Upper lobe of left lung (tissue), 4 donors: ENCODE measurements at regions not wholly inside any gene's neighbourhood (a gene's known extent, or its start where the extent isn't known, plus 50 kb on each side); places are given as distances from the start of the nearest gene placed in this dataset.

ENCODE experiments used
- CTCF ChIP-seq, 6 experiments: fragments of 450-650 bp in 4 of 6; fragments of 200-600 bp in 2 of 6; sonication (generic) in 2 of 6; IDR thresholded peaks; one replicate each; pipeline ENCODE4 v1.5.1; 2016 to 2019; ENCODE audit warnings: antibody characterized with exemption in 6 of 6
- EP300 ChIP-seq, 4 donors: sonication (generic); formaldehyde crosslinking; IDR thresholded peaks; one replicate each; pipeline ENCODE4 v1.5.1; 2017; ENCODE audit warnings: antibody characterized with exemption in 4 of 4, control low read depth in 2 of 4
- POLR2A ChIP-seq, 4 donors: fragments of 450-650 bp; IDR thresholded peaks; one replicate each; pipeline ENCODE4 v1.5.1; 2016 to 2017; ENCODE audit warnings: antibody characterized with exemption in 4 of 4, mild to moderate bottlenecking in 2 of 4
- POLR2AphosphoS5 ChIP-seq, 2 donors: sonication (generic); formaldehyde crosslinking; IDR thresholded peaks; one replicate each; pipeline ENCODE4 v1.5.1; 2017; ENCODE audit warnings: antibody characterized with exemption in 2 of 2

DNA sequence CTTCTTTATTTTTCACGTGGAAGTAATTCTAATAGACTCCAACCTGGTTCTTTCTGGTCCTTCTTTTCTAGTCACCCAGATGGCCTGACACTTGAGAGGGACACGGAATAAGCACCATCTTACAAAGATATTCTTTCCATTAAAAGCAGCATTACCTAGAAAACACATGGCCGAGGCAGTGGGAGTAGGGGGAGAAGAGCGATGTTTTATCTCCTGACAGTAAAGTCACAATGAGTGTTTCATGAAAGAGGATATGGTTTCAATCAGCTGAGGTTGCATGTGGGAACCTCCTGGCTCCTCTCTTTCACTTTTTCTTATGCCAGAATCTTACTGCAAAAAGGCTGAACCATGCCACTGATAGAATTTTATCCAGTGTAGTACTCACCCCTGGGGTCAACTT is 288.8 kb upstream of the SPAG17 start:
- no peak for TF ChIP-seq POLR2AphosphoS5 (IDR thresholded peaks at IDR 0.05)
- no peak for TF ChIP-seq CTCF (IDR thresholded peaks at IDR 0.05)
- no peak for TF ChIP-seq EP300 (IDR thresholded peaks at IDR 0.05)
- TF ChIP-seq POLR2A (IDR thresholded peaks at IDR 0.05) = no peak
